ENCODE measurements at regions not wholly inside any gene's neighbourhood (a gene's known extent, or its start where the extent isn't known, plus 50 kb on each side); places are given as distances from the start of the nearest gene placed in this dataset.

DNA sequence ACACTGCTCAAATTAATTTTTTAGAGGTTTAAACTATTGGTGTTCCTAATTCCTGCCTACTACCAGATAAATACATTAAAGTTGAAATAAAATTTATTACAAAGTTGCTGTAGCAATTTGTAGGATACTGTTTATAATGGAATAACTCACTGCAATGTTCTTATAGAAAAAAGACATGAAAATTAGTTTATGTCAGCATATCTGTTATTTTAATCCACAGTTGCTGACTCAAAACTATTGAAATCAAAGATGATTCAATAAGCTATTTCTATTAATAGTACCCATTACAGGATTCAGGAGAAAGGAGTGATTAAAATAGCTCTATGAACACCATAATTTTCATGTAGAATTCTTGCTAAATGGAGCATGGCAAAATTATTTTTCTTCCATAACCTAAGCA is 764.4 kb upstream of the NUDT12 start:
- TF ChIP-seq, protein P1, sequence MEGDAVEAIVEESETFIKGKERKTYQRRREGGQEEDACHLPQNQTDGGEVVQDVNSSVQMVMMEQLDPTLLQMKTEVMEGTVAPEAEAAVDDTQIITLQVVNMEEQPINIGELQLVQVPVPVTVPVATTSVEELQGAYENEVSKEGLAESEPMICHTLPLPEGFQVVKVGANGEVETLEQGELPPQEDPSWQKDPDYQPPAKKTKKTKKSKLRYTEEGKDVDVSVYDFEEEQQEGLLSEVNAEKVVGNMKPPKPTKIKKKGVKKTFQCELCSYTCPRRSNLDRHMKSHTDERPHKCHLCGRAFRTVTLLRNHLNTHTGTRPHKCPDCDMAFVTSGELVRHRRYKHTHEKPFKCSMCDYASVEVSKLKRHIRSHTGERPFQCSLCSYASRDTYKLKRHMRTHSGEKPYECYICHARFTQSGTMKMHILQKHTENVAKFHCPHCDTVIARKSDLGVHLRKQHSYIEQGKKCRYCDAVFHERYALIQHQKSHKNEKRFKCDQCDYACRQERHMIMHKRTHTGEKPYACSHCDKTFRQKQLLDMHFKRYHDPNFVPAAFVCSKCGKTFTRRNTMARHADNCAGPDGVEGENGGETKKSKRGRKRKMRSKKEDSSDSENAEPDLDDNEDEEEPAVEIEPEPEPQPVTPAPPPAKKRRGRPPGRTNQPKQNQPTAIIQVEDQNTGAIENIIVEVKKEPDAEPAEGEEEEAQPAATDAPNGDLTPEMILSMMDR (IDR thresholded peaks at IDR 0.05): no peak
- TF ChIP-seq EP300 (IDR thresholded peaks at IDR 0.05) (no peak), POLR2A (IDR thresholded peaks at IDR 0.05) (no peak)
